ENCODE measurements at regions not wholly inside any gene's neighbourhood (a gene's known extent, or its start where the extent isn't known, plus 50 kb on each side); places are given as distances from the start of the nearest gene placed in this dataset.

DNA sequence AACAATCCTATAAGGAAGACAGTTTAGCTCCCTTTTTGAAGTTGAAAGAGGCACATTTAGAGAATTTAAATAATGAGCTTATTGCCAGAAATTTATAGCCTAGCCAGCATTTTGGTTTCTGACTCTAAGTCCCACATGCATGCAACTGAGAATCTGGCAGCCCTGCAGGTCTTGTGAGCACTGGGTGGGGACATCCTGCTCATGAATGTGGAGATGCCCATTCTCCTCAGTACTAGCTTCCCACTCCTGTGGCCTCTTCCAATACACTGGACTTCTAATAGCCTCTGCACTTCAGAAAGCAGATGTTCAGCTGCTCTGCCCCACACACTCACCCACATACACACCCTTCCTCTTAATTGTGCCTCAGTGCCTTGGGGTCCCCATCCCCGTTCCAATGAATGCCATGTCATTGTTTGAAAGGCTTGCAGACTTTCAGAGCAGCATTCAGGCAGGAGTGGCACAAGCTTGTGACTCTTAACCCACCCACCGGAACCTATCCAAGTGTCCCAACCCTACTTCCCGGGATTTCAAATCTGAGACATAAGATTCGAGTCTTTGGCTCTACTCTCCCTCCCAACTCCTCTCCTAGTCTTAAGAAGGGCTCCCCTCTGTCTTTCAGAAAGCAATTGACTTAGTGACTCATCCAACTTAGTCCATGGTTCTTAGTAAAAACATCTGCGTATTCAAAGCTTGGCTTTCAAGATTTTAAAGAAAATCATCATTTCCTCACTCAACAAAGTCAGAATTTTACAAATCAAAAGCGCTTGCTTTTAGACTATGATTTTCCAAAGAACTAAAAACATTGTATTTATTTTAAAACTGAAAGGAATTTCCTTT, 80.0 kb upstream of the FREM2 start:
- peak; percentile 20 for DNase-seq (ENCODE audit: low read depth, low spot score)

DNA sequence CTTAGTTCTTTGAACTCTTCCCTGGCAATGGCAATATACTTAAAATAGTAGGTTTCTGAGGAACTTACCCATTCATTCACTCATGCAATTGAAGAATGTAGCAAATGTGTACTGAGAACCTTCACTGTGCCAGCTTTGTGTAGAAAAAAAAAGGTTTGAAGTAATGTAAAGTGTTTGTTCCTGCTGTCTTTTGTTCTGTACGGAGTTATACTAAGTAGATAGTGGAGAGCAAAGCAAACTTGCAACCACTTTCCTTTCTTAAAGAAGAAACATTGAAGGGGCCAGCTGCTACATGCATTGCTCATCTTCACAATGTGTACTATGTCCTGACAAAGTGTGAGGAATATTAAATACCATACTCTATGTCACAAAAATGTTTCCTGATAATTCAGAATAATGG, 68.9 kb upstream of the FREM2 start:
- DNase-seq (ENCODE audit: low read depth, low spot score): no peak

DNA sequence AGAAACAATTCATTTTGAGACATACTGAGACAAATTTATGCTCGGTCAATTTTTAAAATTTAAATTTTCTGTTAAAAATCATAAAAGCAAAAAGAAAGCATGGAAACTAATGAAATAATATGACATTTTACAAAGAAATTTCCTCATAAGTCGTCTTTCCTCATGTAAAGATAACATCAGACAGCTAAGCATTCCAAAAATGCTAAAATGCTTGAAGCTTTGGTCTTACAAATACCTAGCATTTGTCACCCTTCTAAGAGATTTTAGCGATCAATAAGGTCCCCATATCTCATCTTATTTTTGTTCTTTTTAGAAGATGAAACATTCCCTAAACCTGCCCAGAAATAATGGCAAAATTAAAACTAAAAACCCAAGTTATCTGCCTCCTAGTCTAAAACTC, 68.5 kb upstream of the FREM2 start:
- no peak for DNase-seq (ENCODE audit: low read depth, low spot score)

DNA sequence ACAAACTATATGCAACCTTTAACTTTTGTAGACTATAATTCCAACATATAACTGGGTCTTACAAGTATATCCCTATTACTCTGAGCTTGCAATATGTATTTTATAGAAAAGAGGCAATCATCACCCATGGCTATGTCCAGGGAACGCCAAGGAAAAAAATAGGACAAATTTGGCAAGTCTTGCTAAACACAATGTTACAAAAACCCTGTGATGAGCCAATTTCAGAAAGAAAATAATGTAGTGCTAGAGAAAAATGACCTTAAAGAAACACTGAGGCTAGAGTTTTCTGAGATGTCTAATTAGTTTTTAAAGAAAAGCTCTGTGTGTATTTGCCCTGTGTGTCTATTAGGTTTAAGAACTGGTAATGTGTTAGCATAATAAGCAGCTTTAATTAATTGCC, 68.0 kb upstream of the FREM2 start:
- DNase-seq (ENCODE audit: low read depth, low spot score): no peak

DNA sequence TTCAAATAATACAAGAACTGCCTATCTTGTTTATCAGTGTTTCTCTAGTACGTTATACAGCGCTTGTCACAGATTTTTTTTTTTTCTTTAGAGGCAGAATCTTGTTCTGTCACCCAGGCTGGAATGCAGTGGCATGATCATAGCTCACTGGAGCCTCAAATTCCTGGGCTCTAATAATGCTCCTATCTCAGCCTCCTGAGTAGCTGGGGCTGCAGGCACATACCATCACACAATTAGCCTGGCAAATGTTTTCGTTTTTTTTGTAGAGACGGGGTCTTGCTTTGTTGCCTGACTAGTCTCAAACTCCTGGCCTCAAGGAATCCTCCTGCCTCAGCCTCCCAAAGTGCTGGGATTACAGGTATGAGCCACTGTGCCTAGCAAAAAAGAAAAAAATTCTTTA, 66.0 kb upstream of the FREM2 start:
- no peak for DNase-seq (ENCODE audit: low read depth, low spot score)

DNA sequence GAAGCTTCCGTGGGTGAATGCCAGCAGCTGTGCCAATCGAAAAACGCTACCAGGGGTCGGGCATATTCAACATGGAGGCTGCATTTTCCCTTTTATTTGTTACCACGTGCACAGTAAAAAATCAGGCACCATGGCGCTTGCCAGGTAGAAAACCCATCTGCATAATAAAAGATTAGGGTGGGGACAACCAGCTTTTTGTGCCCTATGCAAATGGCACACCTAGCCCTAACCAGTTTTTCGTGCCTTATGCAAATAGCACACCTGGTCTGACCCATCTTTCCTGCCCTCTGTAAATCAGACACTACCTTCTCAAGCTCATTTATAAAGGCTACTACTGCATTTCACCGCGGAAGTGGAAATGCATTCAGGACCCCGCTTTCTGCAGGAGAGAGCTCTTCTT, 62.1 kb upstream of the FREM2 start:
- DNase-seq (ENCODE audit: low read depth, low spot score): peak; percentile 83

DNA sequence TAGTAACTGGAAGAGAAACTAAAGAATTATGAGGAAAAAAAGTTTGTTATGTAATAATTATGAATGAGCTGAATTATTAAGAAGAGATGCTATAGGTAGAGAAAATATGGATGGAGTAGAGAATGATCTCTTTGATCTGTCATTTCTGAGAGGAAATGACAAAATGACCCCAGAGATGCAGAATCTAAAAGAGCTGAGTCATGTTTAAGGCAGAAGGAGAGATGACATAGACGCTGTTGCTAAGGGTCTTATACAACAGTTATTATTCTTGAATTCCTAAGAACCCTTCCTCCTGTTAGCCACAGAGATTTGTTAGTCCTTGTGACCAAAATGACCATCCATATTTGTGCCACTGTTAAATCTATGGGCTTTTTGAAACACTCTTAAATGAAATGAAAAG, 58.3 kb upstream of the FREM2 start:
- no peak for DNase-seq (ENCODE audit: low read depth, low spot score)

DNA sequence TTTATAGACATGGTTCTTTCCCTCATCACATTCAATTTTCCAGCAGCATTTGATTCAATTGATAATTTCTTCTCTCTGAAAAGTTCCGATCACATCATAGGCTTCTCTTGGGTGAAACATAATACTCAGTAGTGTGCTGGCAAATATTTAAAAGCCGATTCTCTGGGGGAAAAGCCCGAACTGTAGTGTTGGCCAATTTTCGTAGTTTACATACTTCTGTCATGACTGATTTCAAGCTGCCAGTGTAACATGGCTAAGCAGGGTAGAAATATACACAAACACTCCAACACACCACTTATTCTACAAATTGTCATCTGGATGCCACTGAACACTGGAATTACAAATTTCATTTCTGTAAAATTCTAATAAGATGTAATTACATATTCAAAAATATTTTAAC, 56.1 kb upstream of the FREM2 start:
- DNase-seq (ENCODE audit: low read depth, low spot score): no peak

DNA sequence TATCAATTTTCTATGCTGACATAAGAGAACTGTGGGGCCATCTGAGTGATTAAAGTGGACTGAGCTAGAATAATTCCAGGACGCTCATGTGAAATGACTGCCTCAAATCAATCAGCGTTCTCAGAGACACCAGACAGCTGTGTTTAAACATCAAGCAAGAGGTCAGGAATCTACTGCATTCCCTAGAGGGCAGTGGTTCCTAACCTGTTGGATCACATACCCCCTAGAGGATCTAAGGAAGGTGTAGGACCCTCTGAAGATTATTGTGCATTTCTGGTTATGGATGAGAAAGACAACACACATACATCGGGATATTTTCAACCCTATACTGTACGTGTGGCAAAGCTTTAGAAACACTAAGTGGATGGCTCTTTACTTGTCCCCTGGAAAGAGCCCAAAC, 51.8 kb upstream of the FREM2 start:
- no peak for DNase-seq (ENCODE audit: low read depth, low spot score)

DNA sequence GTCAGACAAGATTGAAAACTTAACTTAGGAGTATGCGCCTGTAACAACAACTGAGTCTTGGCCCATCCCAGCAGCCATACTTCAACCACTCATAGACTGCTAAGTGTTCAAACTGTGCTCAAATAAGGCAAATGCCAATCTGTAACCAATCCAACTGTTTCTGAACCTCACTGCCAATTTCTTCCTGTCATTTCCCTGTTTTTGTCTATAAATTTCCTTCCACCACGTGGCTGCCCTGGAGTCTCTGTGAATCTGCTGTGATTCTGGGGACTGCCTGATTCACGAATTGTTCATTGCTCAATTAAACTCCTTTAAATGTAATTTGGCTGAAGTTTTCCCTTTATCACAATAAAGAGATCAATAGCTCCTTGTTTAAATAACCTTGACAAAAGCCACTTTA, 50.8 kb upstream of the FREM2 start:
- no peak for DNase-seq (ENCODE audit: low read depth, low spot score)

DNA sequence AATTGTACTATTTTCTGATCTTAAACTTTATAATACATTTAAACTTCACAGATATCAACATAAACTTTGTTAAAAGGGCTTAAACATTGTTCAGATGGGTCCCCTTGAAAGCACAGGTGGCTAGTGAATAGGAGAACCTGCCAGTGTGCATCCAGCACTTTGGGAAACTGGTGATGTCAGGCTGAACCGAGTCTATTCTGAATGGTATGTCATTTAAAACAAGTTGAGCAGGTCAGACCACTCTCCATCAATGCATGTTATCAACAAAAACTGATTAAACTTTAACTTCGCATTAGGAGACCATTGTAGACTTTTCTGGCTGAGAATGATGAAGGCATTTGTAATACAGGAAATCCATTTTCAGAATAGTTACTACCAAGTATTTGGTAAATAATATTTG, 50.1 kb upstream of the FREM2 start:
- DNase-seq (ENCODE audit: low read depth, low spot score): no peak

Data from iPS DF 19.7 (cell line).